Transverse colon (tissue), 4 donors: ENCODE measurements at regions not wholly inside any gene's neighbourhood (a gene's known extent, or its start where the extent isn't known, plus 50 kb on each side); places are given as distances from the start of the nearest gene placed in this dataset.
A peak's percentile ranks its signal among the peaks of the same experiment; 100 is the strongest.

Experiments
- DNase-seq: peaks from one replicate; pipeline ENCODE4 v3.0.0-alpha.2; 2019
- H3K27ac ChIP-seq, 4 donors: fragments of 200-600 bp; sonication (generic); 2 replicates each; pipeline ENCODE4 v1.5.1; 2016 to 2018; ENCODE audit warnings: inconsistent platforms in 4 of 4
- H3K27me3 ChIP-seq: fragments of 200-600 bp; sonication (generic); 2 replicates; pipeline ENCODE4 v1.5.1; 2017; ENCODE audit warnings: inconsistent platforms
- H3K36me3 ChIP-seq, 4 donors: fragments of 200-600 bp; sonication (generic); 2 replicates each; pipeline ENCODE4 v1.5.1; 2017 to 2019; ENCODE audit warnings: inconsistent platforms in 4 of 4
- H3K4me1 ChIP-seq, 4 donors: fragments of 200-600 bp; sonication (generic); 2 replicates each; pipeline ENCODE4 v1.5.1; 2017 to 2020; ENCODE audit warnings: inconsistent platforms in 4 of 4
- H3K4me3 ChIP-seq, 4 donors: fragments of 200-600 bp; sonication (generic); 1 replicate in 1 of 4; 2 replicates in 3 of 4; pipeline versions ENCODE4 v1.5.1 to v1.6.1; 2017 to 2019; ENCODE audit warnings: inconsistent platforms in 4 of 4
- H3K9me3 ChIP-seq, 2 donors: fragments of 200-600 bp; sonication (generic); 2 replicates each; pipeline ENCODE4 v1.5.1; 2017 to 2019; ENCODE audit warnings: inconsistent platforms in 2 of 2
- CTCF ChIP-seq, 5 experiments: fragments of 200-600 bp in 3 of 5; fragments of 450-650 bp in 2 of 5; sonication (generic) in 3 of 5; IDR thresholded peaks; 1 replicate in 2 of 5; 2 replicates in 3 of 5; pipeline ENCODE4 v1.5.1; 2016 to 2017; ENCODE audit warnings: antibody characterized with exemption in 5 of 5, inconsistent platforms in 3 of 5, mild to moderate bottlenecking in 2 of 5, moderate library complexity in 1 of 5
- EP300 ChIP-seq: sonication (generic); formaldehyde crosslinking; IDR thresholded peaks from one replicate; pipeline ENCODE4 v1.6.1; 2017; ENCODE audit warnings: antibody characterized with exemption, low read depth
- POLR2A ChIP-seq: fragments of 450-650 bp; IDR thresholded peaks from one replicate; pipeline ENCODE4 v1.6.1; 2016; ENCODE audit warnings: antibody characterized with exemption, mild to moderate bottlenecking, moderate library complexity
- POLR2AphosphoS5 ChIP-seq, 3 donors: sonication (generic); formaldehyde crosslinking; IDR thresholded peaks; one replicate each; pipeline ENCODE4 v1.6.1; 2016; ENCODE audit warnings: antibody characterized with exemption in 3 of 3
- WGBS, 2 donors: methylation state at CpG; one replicate each; pipeline ENCODE4 v1.1.5; 2018; ENCODE audit warnings: low coverage in 1 of 2; 5-methylcytosine and 5-hydroxymethylcytosine counted together
- in situ Hi-C, 4 donors: fragments of 200-750 bp; cut with MboI; loops; one replicate each; pipeline versions ENCODE4 v1.15.0 to v1.15.1; 2017; ENCODE audit warnings: low sequenced_read_pairs in 3 of 4, low pct_ligation_motif_present in 1 of 4, low pct_unique_long_range_greater_than_20kb in 1 of 4
- intact Hi-C: fragments of 100-400 bp; cut with DNase I; formaldehyde crosslinking; loops from one replicate; pipeline ENCODE4 v1.15.1; 2023; ENCODE audit warnings: low total_unique reads

GRCh38 chr2:145650226-145650625 is 1130.3 kb upstream of the ZEB2 start:
- in situ Hi-C loops, result no loop called here
- Histone ChIP-seq H3K36me3 (no peaks in the 10 kb centered on the region), H3K27me3 (no peaks in the 10 kb centered on the region), H3K9me3 (no peaks in the 10 kb centered on the region), H3K4me3 (no peak overlapping the region), H3K4me1 (no peaks in the 10 kb centered on the region), H3K27ac (no peak overlapping the region)
- TF ChIP-seq POLR2A (no peak), CTCF (IDR thresholded peaks at IDR 0.05) (no peak), POLR2AphosphoS5 (IDR thresholded peaks at IDR 0.05) (no peak), EP300 (no peak)
- intact Hi-C loops, result no loop called here
- no peak for DNase-seq

- no peaks in the 10 kb centered on the region for H3K4me1 ChIP-seq
- no peaks in the 10 kb centered on the region for H3K27me3 ChIP-seq
- TF ChIP-seq CTCF (IDR thresholded peaks at IDR 0.05) (no peak), EP300 (no peak), POLR2A (no peak), POLR2AphosphoS5 (IDR thresholded peaks at IDR 0.05) (no peak)
- H3K27ac ChIP-seq, result no peak overlapping the region
- H3K4me3 ChIP-seq, result no peak overlapping the region
- intact Hi-C loops, result no loop called here
- DNase-seq, result no peak
- H3K36me3 ChIP-seq, result no peaks in the 10 kb centered on the region
- WGBS, 2 donors, result 81 to 90% methylated on average over 4 of the region's 4 CpGs
- H3K9me3 ChIP-seq, result no peaks in the 10 kb centered on the region
- in situ Hi-C loops, result no loop called here
Measured at GRCh38 chr2:145649061-145649460, 1129.1 kb upstream of the ZEB2 start.

GRCh38 chr2:145644820-145645302 is 1124.9 kb upstream of the ZEB2 start:
- H3K4me3 ChIP-seq, result no peak overlapping the region
- no peak for DNase-seq
- TF ChIP-seq CTCF (IDR thresholded peaks at IDR 0.05) (no peak), EP300 (no peak), POLR2AphosphoS5 (IDR thresholded peaks at IDR 0.05) (no peak), POLR2A (no peak)
- in situ Hi-C loops, result no loop called here
- H3K4me1 ChIP-seq, result no peaks in the 10 kb centered on the region
- H3K27ac ChIP-seq, result no peak overlapping the region
- intact Hi-C loops, result no loop called here
- no peaks in the 10 kb centered on the region for H3K9me3 ChIP-seq
- H3K27me3 ChIP-seq, result no peaks in the 10 kb centered on the region
- no peaks in the 10 kb centered on the region for H3K36me3 ChIP-seq

- Histone ChIP-seq H3K4me1 (no peaks in the 10 kb centered on the region), H3K9me3 (no peaks in the 10 kb centered on the region), H3K27me3 (no peaks in the 10 kb centered on the region), H3K36me3 (no peaks in the 10 kb centered on the region), H3K4me3 (no peak overlapping the region), H3K27ac (no peak overlapping the region)
- in situ Hi-C loops, result no loop called here
- WGBS, 2 donors, result 51 to 80% methylated on average over 2 of the region's 2 CpGs
- TF ChIP-seq CTCF (IDR thresholded peaks at IDR 0.05) (peak in 1 of 5 experiments; percentile 8), POLR2A (no peak), EP300 (no peak), POLR2AphosphoS5 (IDR thresholded peaks at IDR 0.05) (no peak)
- intact Hi-C loops, result no loop called here
- no peak for DNase-seq
Measured at GRCh38 chr2:145638675-145639074, 1118.8 kb upstream of the ZEB2 start.
